Keratinocyte (primary cell): ENCODE measurements at regions not wholly inside any gene's neighbourhood (a gene's known extent, or its start where the extent isn't known, plus 50 kb on each side); places are given as distances from the start of the nearest gene placed in this dataset.

ENCODE experiments used
- EZH2 ChIP-seq: IDR thresholded peaks from one replicate; pipeline ENCODE4 v1.6.1; 2012; ENCODE audit warnings: inconsistent platforms, mild to moderate bottlenecking, low read length, moderate library complexity
- TF ChIP-seq, protein P1 (sequence below), 3 experiments: IDR thresholded peaks in 1 of 3; conservative IDR thresholded peaks in 1 of 3; optimal IDR thresholded peaks in 1 of 3; 2 replicates in 2 of 3; 3 replicates in 1 of 3; pipeline versions ENCODE3 to v1.5.1; 2011; ENCODE audit warnings: low read length in 3 of 3, mild to moderate bottlenecking in 3 of 3, moderate library complexity in 2 of 3, control low read depth in 1 of 3, inconsistent platforms in 1 of 3; ENCODE audit not compliant: insufficient read depth in 2 of 3; ENCODE audit errors: extremely low read depth in 1 of 3

- TF ChIP-seq, protein P1, sequence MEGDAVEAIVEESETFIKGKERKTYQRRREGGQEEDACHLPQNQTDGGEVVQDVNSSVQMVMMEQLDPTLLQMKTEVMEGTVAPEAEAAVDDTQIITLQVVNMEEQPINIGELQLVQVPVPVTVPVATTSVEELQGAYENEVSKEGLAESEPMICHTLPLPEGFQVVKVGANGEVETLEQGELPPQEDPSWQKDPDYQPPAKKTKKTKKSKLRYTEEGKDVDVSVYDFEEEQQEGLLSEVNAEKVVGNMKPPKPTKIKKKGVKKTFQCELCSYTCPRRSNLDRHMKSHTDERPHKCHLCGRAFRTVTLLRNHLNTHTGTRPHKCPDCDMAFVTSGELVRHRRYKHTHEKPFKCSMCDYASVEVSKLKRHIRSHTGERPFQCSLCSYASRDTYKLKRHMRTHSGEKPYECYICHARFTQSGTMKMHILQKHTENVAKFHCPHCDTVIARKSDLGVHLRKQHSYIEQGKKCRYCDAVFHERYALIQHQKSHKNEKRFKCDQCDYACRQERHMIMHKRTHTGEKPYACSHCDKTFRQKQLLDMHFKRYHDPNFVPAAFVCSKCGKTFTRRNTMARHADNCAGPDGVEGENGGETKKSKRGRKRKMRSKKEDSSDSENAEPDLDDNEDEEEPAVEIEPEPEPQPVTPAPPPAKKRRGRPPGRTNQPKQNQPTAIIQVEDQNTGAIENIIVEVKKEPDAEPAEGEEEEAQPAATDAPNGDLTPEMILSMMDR (optimal IDR thresholded peaks at IDR 0.05 in 1 of 3, IDR thresholded peaks at IDR 0.05 in 1 of 3, conservative IDR thresholded peaks at IDR 0.05 in 1 of 3; ENCODE audit: extremely low read depth in 1 of 3, insufficient read depth in 2 of 3, low read length in 3 of 3), result no peak
- TF ChIP-seq EZH2, result no peak
Measured at GRCh38 chr1:229104654-229105053, 166.3 kb upstream of the RAB4A start.
